ENCODE measurements at regions not wholly inside any gene's neighbourhood (a gene's known extent, or its start where the extent isn't known, plus 50 kb on each side); places are given as distances from the start of the nearest gene placed in this dataset.

GRCh38 chr5:158126442-158127405, 267.8 kb upstream of the CLINT1 start:
- no peaks in the 10 kb centered on the region for H3K9me3 Mint-ChIP-seq
- no peak overlapping the region for H3K4me3 Mint-ChIP-seq
- no peaks in the 10 kb centered on the region for H3K4me1 Mint-ChIP-seq
- no peak for DNase-seq (ENCODE audit: low spot score in 2 of 2)
- H3K27ac Mint-ChIP-seq (ENCODE audit: low read depth) = no peak overlapping the region
- H3K36me3 Mint-ChIP-seq (ENCODE audit: insufficient read depth) = no peaks in the 10 kb centered on the region
- H3K27me3 Mint-ChIP-seq = peaks cover 52% of the 10 kb centered on the region
- ATAC-seq (replicated peaks; ENCODE audit: extremely low read depth, poor library complexity, severe bottlenecking) = no peak

DNA sequence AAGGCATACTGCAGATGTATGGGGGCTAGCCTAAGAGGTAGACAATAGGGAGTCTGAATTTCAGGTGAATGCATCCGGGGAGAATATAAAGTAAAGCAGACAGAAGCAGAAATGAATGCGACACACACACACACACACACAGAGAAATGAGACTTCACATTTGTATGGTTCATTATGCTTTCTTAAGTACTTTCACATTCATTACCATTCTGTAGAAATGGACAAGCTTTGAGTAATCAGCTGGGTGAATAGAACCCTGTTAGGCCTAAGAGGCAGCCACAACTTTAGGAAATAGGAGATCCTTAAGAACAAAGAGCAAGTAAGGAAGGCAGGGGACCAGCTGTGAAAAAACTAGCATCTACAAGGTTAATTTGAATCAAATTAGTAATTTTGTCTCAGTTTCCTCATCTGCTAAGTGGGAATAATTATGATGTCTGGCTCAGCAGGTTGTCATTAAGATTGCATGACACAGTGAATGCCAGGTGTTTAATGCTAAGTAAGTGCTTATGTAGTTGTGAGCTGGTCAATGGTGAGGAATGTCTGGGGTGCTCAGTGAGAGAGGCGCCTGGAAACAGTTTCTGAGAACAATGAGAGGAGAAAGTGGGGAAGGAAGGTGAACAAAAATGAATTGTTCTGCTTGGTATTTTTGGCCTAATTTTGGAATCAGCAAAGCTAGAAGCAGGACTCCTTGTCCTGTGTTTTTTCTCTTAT, 265.8 kb upstream of the CLINT1 start:
- Mint-ChIP-seq H3K27me3 (peaks cover 41% of the 10 kb centered on the region), H3K4me1 (no peaks in the 10 kb centered on the region), H3K4me3 (no peak overlapping the region), H3K36me3 (ENCODE audit: insufficient read depth) (no peaks in the 10 kb centered on the region), H3K27ac (ENCODE audit: low read depth) (no peak overlapping the region), H3K9me3 (no peaks in the 10 kb centered on the region)
- DNase-seq (ENCODE audit: low spot score in 2 of 2) (no peak), ATAC-seq (replicated peaks; ENCODE audit: extremely low read depth, poor library complexity, severe bottlenecking) (no peak)

- Mint-ChIP-seq H3K4me1 (no peaks in the 10 kb centered on the region), H3K36me3 (ENCODE audit: insufficient read depth) (no peaks in the 10 kb centered on the region), H3K27ac (ENCODE audit: low read depth) (no peak overlapping the region), H3K9me3 (no peaks in the 10 kb centered on the region), H3K4me3 (no peak overlapping the region), H3K27me3 (peaks cover 40% of the 10 kb centered on the region)
- DNase-seq (ENCODE audit: low spot score in 2 of 2) = no peak
- no peak for ATAC-seq (replicated peaks; ENCODE audit: extremely low read depth, poor library complexity, severe bottlenecking)
Measured at GRCh38 chr5:158123595-158123994, 264.6 kb upstream of the CLINT1 start.

GRCh38 chr5:158121678-158122077, 262.7 kb upstream of the CLINT1 start:
- H3K36me3 Mint-ChIP-seq (ENCODE audit: insufficient read depth) = peaks cover 2% of the 10 kb centered on the region
- no peaks in the 10 kb centered on the region for H3K9me3 Mint-ChIP-seq
- no peak overlapping the region for H3K4me3 Mint-ChIP-seq
- no peak for DNase-seq (ENCODE audit: low spot score in 2 of 2)
- no peak for ATAC-seq (replicated peaks; ENCODE audit: extremely low read depth, poor library complexity, severe bottlenecking)
- H3K27ac Mint-ChIP-seq (ENCODE audit: low read depth) = no peak overlapping the region
- H3K27me3 Mint-ChIP-seq = peaks cover 43% of the 10 kb centered on the region
- no peaks in the 10 kb centered on the region for H3K4me1 Mint-ChIP-seq

- Mint-ChIP-seq H3K36me3 (ENCODE audit: insufficient read depth) (peaks cover 2% of the 10 kb centered on the region), H3K9me3 (no peaks in the 10 kb centered on the region), H3K4me3 (no peak overlapping the region), H3K27me3 (peaks cover 52% of the 10 kb centered on the region), H3K4me1 (no peaks in the 10 kb centered on the region), H3K27ac (ENCODE audit: low read depth) (no peak overlapping the region)
- no peak for DNase-seq (ENCODE audit: low spot score in 2 of 2)
- no peak for ATAC-seq (replicated peaks; ENCODE audit: extremely low read depth, poor library complexity, severe bottlenecking)
Measured at GRCh38 chr5:158120760-158121159, 261.8 kb upstream of the CLINT1 start.

- Mint-ChIP-seq H3K36me3 (ENCODE audit: insufficient read depth) (peaks cover 2% of the 10 kb centered on the region), H3K4me3 (no peak overlapping the region), H3K27me3 (peaks cover 58% of the 10 kb centered on the region), H3K4me1 (no peaks in the 10 kb centered on the region), H3K27ac (ENCODE audit: low read depth) (no peak overlapping the region), H3K9me3 (no peaks in the 10 kb centered on the region)
- ATAC-seq (replicated peaks; ENCODE audit: extremely low read depth, poor library complexity, severe bottlenecking) (no peak), DNase-seq (ENCODE audit: low spot score in 2 of 2) (no peak)
Measured at GRCh38 chr5:158119961-158120723, 261.2 kb upstream of the CLINT1 start.

GRCh38 chr5:158117467-158118160, 258.7 kb upstream of the CLINT1 start:
- ATAC-seq (replicated peaks; ENCODE audit: extremely low read depth, poor library complexity, severe bottlenecking) (no peak), DNase-seq (ENCODE audit: low spot score in 2 of 2) (no peak)
- Mint-ChIP-seq H3K4me1 (no peaks in the 10 kb centered on the region), H3K27ac (ENCODE audit: low read depth) (no peak overlapping the region), H3K27me3 (peaks cover 71% of the 10 kb centered on the region), H3K9me3 (no peaks in the 10 kb centered on the region), H3K4me3 (no peak overlapping the region), H3K36me3 (ENCODE audit: insufficient read depth) (peaks cover 2% of the 10 kb centered on the region)

GRCh38 chr5:158116965-158117364, 258.0 kb upstream of the CLINT1 start:
- Mint-ChIP-seq H3K9me3 (no peaks in the 10 kb centered on the region), H3K4me3 (no peak overlapping the region), H3K36me3 (ENCODE audit: insufficient read depth) (peaks cover 2% of the 10 kb centered on the region), H3K27ac (ENCODE audit: low read depth) (no peak overlapping the region), H3K4me1 (no peaks in the 10 kb centered on the region), H3K27me3 (peaks cover 65% of the 10 kb centered on the region)
- DNase-seq (ENCODE audit: low spot score in 2 of 2) (no peak), ATAC-seq (replicated peaks; ENCODE audit: extremely low read depth, poor library complexity, severe bottlenecking) (no peak)

DNA sequence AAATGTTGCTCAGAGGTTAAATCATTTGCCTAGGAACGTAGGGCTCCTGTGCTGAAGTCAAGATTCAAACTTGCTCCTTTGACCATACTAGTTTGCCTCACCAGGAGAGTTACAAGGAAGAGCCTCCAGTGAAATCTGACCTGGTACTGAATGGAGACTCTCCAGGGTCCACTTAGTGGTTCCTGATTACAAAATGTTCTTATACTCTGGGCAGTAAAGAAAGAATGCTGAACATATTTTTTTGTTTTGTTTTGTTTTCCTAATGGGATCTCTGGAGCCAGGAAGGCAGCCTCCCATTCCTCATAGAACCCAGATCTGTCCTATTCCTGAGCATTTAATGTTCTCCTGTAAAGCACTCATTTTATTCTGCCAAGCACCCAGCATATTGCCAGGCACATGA, 256.5 kb upstream of the CLINT1 start:
- Mint-ChIP-seq H3K4me3 (no peak overlapping the region), H3K9me3 (no peaks in the 10 kb centered on the region), H3K27me3 (peaks cover 65% of the 10 kb centered on the region), H3K36me3 (ENCODE audit: insufficient read depth) (peaks cover 2% of the 10 kb centered on the region), H3K27ac (ENCODE audit: low read depth) (no peak overlapping the region), H3K4me1 (no peaks in the 10 kb centered on the region)
- ATAC-seq (replicated peaks; ENCODE audit: extremely low read depth, poor library complexity, severe bottlenecking) = no peak
- DNase-seq (ENCODE audit: low spot score in 2 of 2) = no peak

DNA sequence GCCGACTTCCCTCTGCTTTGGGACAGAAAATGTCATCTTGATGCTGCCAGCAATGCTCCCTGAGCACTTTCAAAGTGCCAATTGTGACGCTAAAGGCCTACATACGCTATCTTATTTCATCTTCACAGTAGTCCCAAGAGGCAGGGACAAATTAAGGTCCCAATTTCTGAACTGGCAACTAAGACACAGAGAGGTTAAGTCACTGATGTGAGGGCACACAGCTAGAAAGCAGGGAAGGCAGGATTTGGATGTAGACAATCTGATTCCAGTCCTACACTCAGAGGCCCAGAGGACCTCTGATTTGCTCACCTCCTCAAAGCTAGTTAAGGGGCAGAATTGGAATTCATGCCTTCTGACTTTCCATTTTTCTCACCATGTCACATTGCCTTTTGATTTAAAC, 249.2 kb upstream of the CLINT1 start:
- DNase-seq (ENCODE audit: low spot score in 2 of 2) (no peak), ATAC-seq (replicated peaks; ENCODE audit: extremely low read depth, poor library complexity, severe bottlenecking) (no peak)
- Mint-ChIP-seq H3K4me1 (no peaks in the 10 kb centered on the region), H3K4me3 (no peak overlapping the region), H3K27me3 (peaks cover 28% of the 10 kb centered on the region), H3K27ac (ENCODE audit: low read depth) (no peak overlapping the region), H3K36me3 (ENCODE audit: insufficient read depth) (no peaks in the 10 kb centered on the region), H3K9me3 (no peaks in the 10 kb centered on the region)

GRCh38 chr5:158100373-158100888, 241.5 kb upstream of the CLINT1 start:
- Mint-ChIP-seq H3K36me3 (ENCODE audit: insufficient read depth) (no peaks in the 10 kb centered on the region), H3K27ac (ENCODE audit: low read depth) (no peak overlapping the region), H3K4me1 (no peaks in the 10 kb centered on the region), H3K4me3 (no peak overlapping the region), H3K9me3 (no peaks in the 10 kb centered on the region), H3K27me3 (peaks cover 23% of the 10 kb centered on the region)
- DNase-seq (ENCODE audit: low spot score in 2 of 2) (no peak), ATAC-seq (replicated peaks; ENCODE audit: extremely low read depth, poor library complexity, severe bottlenecking) (no peak)

- ATAC-seq (replicated peaks; ENCODE audit: extremely low read depth, poor library complexity, severe bottlenecking) (no peak), DNase-seq (ENCODE audit: low spot score in 2 of 2) (no peak)
- Mint-ChIP-seq H3K9me3 (no peaks in the 10 kb centered on the region), H3K4me1 (no peaks in the 10 kb centered on the region), H3K4me3 (no peak overlapping the region), H3K36me3 (ENCODE audit: insufficient read depth) (no peaks in the 10 kb centered on the region), H3K27ac (ENCODE audit: low read depth) (no peak overlapping the region), H3K27me3 (peaks cover 23% of the 10 kb centered on the region)
Measured at GRCh38 chr5:158099571-158100105, 240.7 kb upstream of the CLINT1 start.

Data from central memory CD8-positive, alpha-beta T cell (primary cell).